ENCODE measurements at regions not wholly inside any gene's neighbourhood (a gene's known extent, or its start where the extent isn't known, plus 50 kb on each side); places are given as distances from the start of the nearest gene placed in this dataset.

- H3K14ac ChIP-seq (replicated peaks; ENCODE audit: low read depth, low read length) = no peak overlapping the region
- peak; percentile 82 for DNase-seq
- in situ Hi-C loops (cut with MboI; ENCODE audit: low sequenced_read_pairs) = loop anchor here (10.0 kb wide), 1 partner anchor 473 kb away; no protein-coding TSS in a partner anchor
- intact Hi-C loops (cut with micrococcal nuclease) = loop anchor here (5.0 kb wide), 1 partner anchor 351 kb away; the partner anchor contains the start of gene SCN5A
- TF ChIP-seq ELK1 (IDR thresholded peaks at IDR 0.05; ENCODE audit: borderline replicate concordance, low read depth, low read length) (no peak), MXI1 (IDR thresholded peaks at IDR 0.05; ENCODE audit: borderline replicate concordance, low read depth, low read length) (no peak), CHD1 (IDR thresholded peaks at IDR 0.05; ENCODE audit: low read depth, low read length) (no peak), CEBPB (IDR thresholded peaks at IDR 0.05; ENCODE audit: low read depth, low read length) (no peak), RFX5 (IDR thresholded peaks at IDR 0.05; ENCODE audit: low read depth, low read length) (no peak), MAZ (IDR thresholded peaks at IDR 0.05; ENCODE audit: borderline replicate concordance, low read depth, low read length) (no peak), POLR2A (IDR thresholded peaks at IDR 0.05; ENCODE audit: low read depth, low read length) (no peak), FOS (IDR thresholded peaks at IDR 0.05; ENCODE audit: low read depth, low read length) (no peak), CTCF (conservative IDR thresholded peaks at IDR 0.05; ENCODE audit: low read depth, low read length) (no peak), SMC3 (IDR thresholded peaks at IDR 0.05; ENCODE audit: low read depth, low read length) (no peak), RAD21 (IDR thresholded peaks at IDR 0.05; ENCODE audit: low read length) (no peak), MAFK (IDR thresholded peaks at IDR 0.05; ENCODE audit: low read depth, low read length) (no peak), RCOR1 (IDR thresholded peaks at IDR 0.05; ENCODE audit: insufficient replicate concordance, low read length) (no peak)
- H3K4me3 ChIP-seq (ENCODE audit: insufficient read depth, low read depth, low read length) = no peak overlapping the region
- ATAC-seq (ENCODE audit: low read depth) = peak; percentile 75
- H3K9ac ChIP-seq (ENCODE audit: low read depth, low read length) = no peak overlapping the region
- H2BK20ac ChIP-seq (ENCODE audit: low read depth, low read length) = 0 out of 2 replicates have a peak overlapping the region, but pooled peaks have one; percentile 54
- POLR2A ChIA-PET (ENCODE audit: unreplicated experiment) = no interaction called here
- no peaks in the 10 kb centered on the region for H3K27me3 ChIP-seq (ENCODE audit: control insufficient read depth, insufficient read depth, low read length)
- no peak overlapping the region for H2AFZ ChIP-seq (replicated peaks; ENCODE audit: low read length, poor library complexity)
- H2AK9ac ChIP-seq (replicated peaks; ENCODE audit: low read depth, low read length, poor library complexity) = no peak overlapping the region
- H4K91ac ChIP-seq (ENCODE audit: insufficient read depth, low read depth, low read length) = no peak overlapping the region
- dilution Hi-C loops (cut with HindIII; ENCODE audit: low sequenced_read_pairs, unreplicated experiment) = no loop called here
- peak overlapping the region; percentile 82; the same call in 1 of the 2 replicates for H4K5ac ChIP-seq (ENCODE audit: low read depth, low read length)
- no peaks in the 10 kb centered on the region for H3K9me3 ChIP-seq (ENCODE audit: control insufficient read depth, insufficient read depth, low read length)
- no peaks in the 10 kb centered on the region; the same call in 1 of the 2 replicates for H3K9me1 ChIP-seq (ENCODE audit: insufficient read depth, low read length)
- peaks cover 9% of the 10 kb centered on the region for H3K4me1 ChIP-seq (ENCODE audit: control insufficient read depth, insufficient read depth, low read length)
- no peak overlapping the region for H4K8ac ChIP-seq (ENCODE audit: low read depth in 2 of 2, low read length in 2 of 2)
- H3K4ac ChIP-seq (ENCODE audit: low read depth, low read length) = no peak overlapping the region
- no peak overlapping the region for H2BK15ac ChIP-seq (ENCODE audit: low read depth, low read length)
- H2AK5ac ChIP-seq (ENCODE audit: low read depth, low read length) = no peak overlapping the region
- H2BK120ac ChIP-seq (ENCODE audit: low read depth, low read length) = peak overlapping the region; percentile 35; the same call in 1 of the 2 replicates
- H4K20me1 ChIP-seq (ENCODE audit: insufficient read depth, low read length) = no peaks in the 10 kb centered on the region
- no peak overlapping the region for H3K23ac ChIP-seq (ENCODE audit: low read depth, low read length)
- peak overlapping the region; percentile 51 for H2BK5ac ChIP-seq (ENCODE audit: low read depth, low read length, poor library complexity, severe bottlenecking)
- no peaks in the 10 kb centered on the region for H3K79me1 ChIP-seq (ENCODE audit: low read depth in 1 of 2, low read length in 2 of 2)
- no peaks in the 10 kb centered on the region for H3K36me3 ChIP-seq (ENCODE audit: control insufficient read depth, insufficient read depth, low read length)
- H3K27ac ChIP-seq (ENCODE audit: insufficient read depth, low read length) = peak overlapping the region; percentile 17; the same call in 1 of the 2 replicates
- peak overlapping the region; percentile 54; the same call in 1 of the 2 replicates for H3K4me2 ChIP-seq (ENCODE audit: low read depth, low read length)
- H3K56ac ChIP-seq (ENCODE audit: extremely low read depth, insufficient read depth, low read length) = no peak overlapping the region
- no TSS peak for BruUV-seq (replicated peaks)
- CTCF ChIA-PET = no interaction called here
- peak overlapping the region; percentile 35; the same call in 1 of the 2 replicates for H3K18ac ChIP-seq (ENCODE audit: low read depth, low read length)
- no CpG with 5 or more reads among the region's 3 CpGs for WGBS, 2 experiments (ENCODE audit: extremely low coverage in 2 of 2, insufficient read length in 1 of 2)
Observed at GRCh38 chr3:38998086-38998485, 53.7 kb downstream of the SCN11A start.

All from IMR-90 (cell line).